ENCODE measurements at regions not wholly inside any gene's neighbourhood (a gene's known extent, or its start where the extent isn't known, plus 50 kb on each side); places are given as distances from the start of the nearest gene placed in this dataset.

- DNase-seq, result peak; percentile 34
- Histone ChIP-seq H3K4me3 (ENCODE audit: low read length) (no peak overlapping the region), H3K9me3 (replicated peaks; ENCODE audit: insufficient read depth, low read length) (no peaks in the 10 kb centered on the region), H3K4me1 (ENCODE audit: low read length) (no peaks in the 10 kb centered on the region), H3K27me3 (replicated peaks; ENCODE audit: insufficient read depth, low read length) (no peaks in the 10 kb centered on the region), H2AFZ (ENCODE audit: low read length) (peak overlapping the region; percentile 42; the same call in 1 of the 2 replicates), H3K79me2 (ENCODE audit: low read length) (no peaks in the 10 kb centered on the region), H3F3A (ENCODE audit: insufficient read depth, low read length) (no peaks in the 10 kb centered on the region), H3K9ac (ENCODE audit: low read length) (no peak overlapping the region), H3K27ac (ENCODE audit: low read length) (no peak overlapping the region), H3K36me3 (replicated peaks; ENCODE audit: insufficient read depth, low read length) (no peaks in the 10 kb centered on the region), H4K20me1 (ENCODE audit: insufficient read depth, low read length) (no peaks in the 10 kb centered on the region), H3K9me2 (replicated peaks; ENCODE audit: insufficient read depth, low read length) (no peaks in the 10 kb centered on the region), H3K4me2 (ENCODE audit: low read depth, low read length) (peak overlapping the region; percentile 21; the same call in 1 of the 2 replicates)
- TF ChIP-seq, protein P1, sequence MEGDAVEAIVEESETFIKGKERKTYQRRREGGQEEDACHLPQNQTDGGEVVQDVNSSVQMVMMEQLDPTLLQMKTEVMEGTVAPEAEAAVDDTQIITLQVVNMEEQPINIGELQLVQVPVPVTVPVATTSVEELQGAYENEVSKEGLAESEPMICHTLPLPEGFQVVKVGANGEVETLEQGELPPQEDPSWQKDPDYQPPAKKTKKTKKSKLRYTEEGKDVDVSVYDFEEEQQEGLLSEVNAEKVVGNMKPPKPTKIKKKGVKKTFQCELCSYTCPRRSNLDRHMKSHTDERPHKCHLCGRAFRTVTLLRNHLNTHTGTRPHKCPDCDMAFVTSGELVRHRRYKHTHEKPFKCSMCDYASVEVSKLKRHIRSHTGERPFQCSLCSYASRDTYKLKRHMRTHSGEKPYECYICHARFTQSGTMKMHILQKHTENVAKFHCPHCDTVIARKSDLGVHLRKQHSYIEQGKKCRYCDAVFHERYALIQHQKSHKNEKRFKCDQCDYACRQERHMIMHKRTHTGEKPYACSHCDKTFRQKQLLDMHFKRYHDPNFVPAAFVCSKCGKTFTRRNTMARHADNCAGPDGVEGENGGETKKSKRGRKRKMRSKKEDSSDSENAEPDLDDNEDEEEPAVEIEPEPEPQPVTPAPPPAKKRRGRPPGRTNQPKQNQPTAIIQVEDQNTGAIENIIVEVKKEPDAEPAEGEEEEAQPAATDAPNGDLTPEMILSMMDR (IDR thresholded peaks at IDR 0.05; ENCODE audit: low read length), result no peak
- no peak for TF ChIP-seq EZH2 (optimal IDR thresholded peaks at IDR 0.05; ENCODE audit: low read depth, low read length)
Observed at GRCh38 chr22:47678636-47679287, 916.3 kb downstream of the TBC1D22A start.

DNA sequence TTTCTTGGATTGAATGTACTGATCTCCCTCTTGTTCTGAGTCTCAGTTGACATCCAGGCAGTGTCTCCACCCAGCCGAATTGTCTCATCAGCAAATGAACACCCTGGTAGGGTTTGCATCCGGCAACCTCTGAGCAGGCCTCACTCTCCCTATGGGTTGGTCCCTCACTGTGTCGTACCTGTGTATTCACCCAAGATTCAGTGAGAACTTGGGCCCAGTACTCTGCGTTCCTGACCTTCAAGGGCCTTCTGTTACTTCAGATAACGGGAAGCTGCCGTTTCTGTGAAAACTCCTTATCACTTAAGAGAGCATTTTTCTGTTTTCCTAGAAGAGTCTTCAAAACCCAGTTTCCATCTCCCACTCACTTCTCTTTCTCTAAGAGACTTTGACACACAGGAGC is 915.6 kb downstream of the TBC1D22A start:
- Histone ChIP-seq H4K20me1 (ENCODE audit: insufficient read depth, low read length) (no peaks in the 10 kb centered on the region), H3K4me3 (ENCODE audit: low read length) (no peak overlapping the region), H3K27me3 (replicated peaks; ENCODE audit: insufficient read depth, low read length) (no peaks in the 10 kb centered on the region), H3K4me2 (ENCODE audit: low read depth, low read length) (no peak overlapping the region), H3K9me3 (replicated peaks; ENCODE audit: insufficient read depth, low read length) (no peaks in the 10 kb centered on the region), H2AFZ (ENCODE audit: low read length) (no peak overlapping the region), H3F3A (ENCODE audit: insufficient read depth, low read length) (no peaks in the 10 kb centered on the region), H3K9me2 (replicated peaks; ENCODE audit: insufficient read depth, low read length) (no peaks in the 10 kb centered on the region), H3K4me1 (ENCODE audit: low read length) (no peaks in the 10 kb centered on the region), H3K79me2 (ENCODE audit: low read length) (no peaks in the 10 kb centered on the region), H3K36me3 (replicated peaks; ENCODE audit: insufficient read depth, low read length) (no peaks in the 10 kb centered on the region), H3K9ac (ENCODE audit: low read length) (no peak overlapping the region), H3K27ac (ENCODE audit: low read length) (no peak overlapping the region)
- no peak for DNase-seq
- TF ChIP-seq EZH2 (optimal IDR thresholded peaks at IDR 0.05; ENCODE audit: low read depth, low read length), result no peak
- TF ChIP-seq, protein P1 (IDR thresholded peaks at IDR 0.05; ENCODE audit: low read length), result no peak
- TF ChIP-seq EZH2phosphoT487 (IDR thresholded peaks at IDR 0.05; ENCODE audit: low read length), result no peak

DNA sequence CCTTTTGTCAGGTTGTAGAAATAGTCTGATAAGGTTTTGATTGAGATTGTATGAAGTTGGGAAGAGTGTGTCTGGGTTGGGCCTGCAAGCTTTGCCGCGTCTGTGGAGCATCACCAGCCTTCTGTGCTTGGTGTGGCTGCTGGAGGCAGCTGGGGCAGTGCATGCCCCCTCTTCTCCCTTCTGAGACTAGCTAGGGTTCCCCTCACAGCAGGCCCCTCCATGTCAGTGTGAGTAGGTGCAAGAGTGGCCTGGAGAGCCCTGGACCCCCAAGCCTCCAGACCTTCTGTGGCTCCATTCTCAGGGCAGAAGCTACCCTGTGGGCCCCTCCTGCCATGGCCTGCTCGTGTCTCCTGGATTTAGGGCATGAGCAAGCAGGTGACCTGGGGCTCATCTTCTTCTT is 914.2 kb downstream of the TBC1D22A start:
- Histone ChIP-seq H3K9me2 (replicated peaks; ENCODE audit: insufficient read depth, low read length) (no peaks in the 10 kb centered on the region), H3K9me3 (replicated peaks; ENCODE audit: insufficient read depth, low read length) (no peaks in the 10 kb centered on the region), H3K79me2 (ENCODE audit: low read length) (no peaks in the 10 kb centered on the region), H3K4me3 (ENCODE audit: low read length) (no peak overlapping the region), H3K4me1 (ENCODE audit: low read length) (no peaks in the 10 kb centered on the region), H3F3A (ENCODE audit: insufficient read depth, low read length) (no peaks in the 10 kb centered on the region), H3K36me3 (replicated peaks; ENCODE audit: insufficient read depth, low read length) (no peaks in the 10 kb centered on the region), H3K9ac (ENCODE audit: low read length) (no peak overlapping the region), H3K27me3 (replicated peaks; ENCODE audit: insufficient read depth, low read length) (no peaks in the 10 kb centered on the region), H2AFZ (ENCODE audit: low read length) (no peak overlapping the region), H3K4me2 (ENCODE audit: low read depth, low read length) (no peak overlapping the region), H3K27ac (ENCODE audit: low read length) (no peak overlapping the region), H4K20me1 (ENCODE audit: insufficient read depth, low read length) (no peaks in the 10 kb centered on the region)
- TF ChIP-seq, protein P1 (IDR thresholded peaks at IDR 0.05; ENCODE audit: low read length), result no peak
- no peak for TF ChIP-seq EZH2 (optimal IDR thresholded peaks at IDR 0.05; ENCODE audit: low read depth, low read length)
- no peak for TF ChIP-seq EZH2phosphoT487 (IDR thresholded peaks at IDR 0.05; ENCODE audit: low read length)
- DNase-seq, result no peak

Measured in MM.1S (cell line).